Loucy (cell line): ENCODE measurements at regions not wholly inside any gene's neighbourhood (a gene's known extent, or its start where the extent isn't known, plus 50 kb on each side); places are given as distances from the start of the nearest gene placed in this dataset.

Experiments
- H2AFZ ChIP-seq: fragments of 200-600 bp; sonication (generic); 2 replicates; pipeline ENCODE4 v1.6.0; 2016; ENCODE audit warnings: antibody characterized with exemption, mild to moderate bottlenecking, low read length, moderate library complexity
- H3F3A ChIP-seq: fragments of 200-600 bp; 2 replicates; pipeline ENCODE4 v1.6.0; 2016; ENCODE audit warnings: antibody characterized with exemption, low read depth, mild to moderate bottlenecking
- H3K27me3 ChIP-seq: fragments of 200-600 bp; sonication (generic); 2 replicates; pipeline ENCODE4 v1.6.1; 2014; ENCODE audit warnings: low read length, mild to moderate bottlenecking; ENCODE audit not compliant: insufficient read depth, poor library complexity, severe bottlenecking
- H3K36me3 ChIP-seq: fragments of 200-600 bp; sonication (generic); 2 replicates; pipeline ENCODE4 v1.6.1; 2016; ENCODE audit warnings: low read length; ENCODE audit not compliant: insufficient read depth
- H3K4me1 ChIP-seq: fragments of 200-600 bp; sonication (generic); 2 replicates; pipeline ENCODE4 v1.5.1; 2014; ENCODE audit warnings: low read length, mild to moderate bottlenecking; ENCODE audit not compliant: insufficient read depth, poor library complexity, severe bottlenecking
- H3K4me2 ChIP-seq: fragments of 200-600 bp; sonication (generic); 2 replicates; pipeline ENCODE4 v1.6.0; 2014; ENCODE audit warnings: antibody characterized with exemption, low read length, low read depth, mild to moderate bottlenecking; ENCODE audit not compliant: poor library complexity, severe bottlenecking
- H3K4me3 ChIP-seq: fragments of 200-600 bp; sonication (generic); 2 replicates; pipeline ENCODE4 v1.5.1; 2014; ENCODE audit warnings: low read length, mild to moderate bottlenecking, mixed read lengths; ENCODE audit not compliant: poor library complexity, severe bottlenecking
- H3K79me2 ChIP-seq: fragments of 200-600 bp; sonication (generic); 2 replicates; pipeline ENCODE4 v1.6.1; 2014; ENCODE audit warnings: low read length; ENCODE audit not compliant: insufficient read depth
- H3K9ac ChIP-seq: fragments of 200-600 bp; sonication (generic); 2 replicates; pipeline ENCODE4 v1.6.0; 2014; ENCODE audit warnings: mild to moderate bottlenecking, low read depth, low read length, moderate library complexity; ENCODE audit not compliant: poor library complexity, severe bottlenecking
- H3K9me2 ChIP-seq: fragments of 200-600 bp; sonication (generic); replicated peaks from 2 replicates; pipeline ENCODE4 v1.6.1; 2016; ENCODE audit warnings: low read depth, low read length, mixed read lengths
- H3K9me3 ChIP-seq: fragments of 200-600 bp; sonication (generic); 2 replicates; pipeline ENCODE4 v1.6.1; 2014; ENCODE audit warnings: mild to moderate bottlenecking, antibody characterized with exemption, low read length, low read depth; ENCODE audit not compliant: insufficient read depth
- H4K20me1 ChIP-seq: fragments of 200-600 bp; sonication (generic); 2 replicates; pipeline ENCODE4 v1.6.0; 2014; ENCODE audit warnings: antibody characterized with exemption, low read length, mild to moderate bottlenecking; ENCODE audit not compliant: insufficient read depth, poor library complexity, severe bottlenecking
- CTCF ChIP-seq: fragments of 200-600 bp; sonication (generic); conservative IDR thresholded peaks from 2 replicates; pipeline ENCODE4 v1.5.1; 2014; ENCODE audit warnings: mild to moderate bottlenecking, antibody characterized with exemption, low read length
- EZH2phosphoT487 ChIP-seq: fragments of 200-600 bp; IDR thresholded peaks from 2 replicates; pipeline ENCODE4 v1.6.1; 2018; ENCODE audit warnings: antibody characterized with exemption, mild to moderate bottlenecking, moderate library complexity, borderline replicate concordance

- no peak overlapping the region for H2AFZ ChIP-seq
- no peaks in the 10 kb centered on the region for H3F3A ChIP-seq
- no peaks in the 10 kb centered on the region for H3K27me3 ChIP-seq
- no peak overlapping the region for H3K9ac ChIP-seq
- no peaks in the 10 kb centered on the region for H3K9me3 ChIP-seq
- no peaks in the 10 kb centered on the region for H4K20me1 ChIP-seq
- H3K4me2 ChIP-seq: no peak overlapping the region
- no peak overlapping the region for H3K4me3 ChIP-seq
- H3K79me2 ChIP-seq: no peaks in the 10 kb centered on the region
- no peak for TF ChIP-seq EZH2phosphoT487
- TF ChIP-seq CTCF: no peak
- H3K9me2 ChIP-seq: 0 out of 2 replicates have a peak, but pooled peaks cover 3% of the 10 kb centered on the region
- no peaks in the 10 kb centered on the region for H3K36me3 ChIP-seq
- no peaks in the 10 kb centered on the region for H3K4me1 ChIP-seq
Observed at GRCh38 chr17:68709461-68709860, 108.3 kb upstream of the FAM20A start.

GRCh38 chr17:68707031-68707430 lies 105.9 kb upstream of the FAM20A start:
- H3K4me3 ChIP-seq: no peak overlapping the region
- no peak overlapping the region for H3K4me2 ChIP-seq
- H3K9me3 ChIP-seq: no peaks in the 10 kb centered on the region
- no peak for TF ChIP-seq CTCF
- no peak for TF ChIP-seq EZH2phosphoT487
- no peak overlapping the region for H3K9ac ChIP-seq
- H4K20me1 ChIP-seq: no peaks in the 10 kb centered on the region
- no peak overlapping the region for H2AFZ ChIP-seq
- no peaks in the 10 kb centered on the region for H3K4me1 ChIP-seq
- no peaks in the 10 kb centered on the region for H3K36me3 ChIP-seq
- no peaks in the 10 kb centered on the region for H3F3A ChIP-seq
- H3K9me2 ChIP-seq: no peaks in the 10 kb centered on the region
- no peaks in the 10 kb centered on the region for H3K79me2 ChIP-seq
- no peaks in the 10 kb centered on the region for H3K27me3 ChIP-seq

- H3K36me3 ChIP-seq: no peaks in the 10 kb centered on the region
- no peak overlapping the region for H3K4me3 ChIP-seq
Observed at GRCh38 chr17:68706356-68706920, 105.3 kb upstream of the FAM20A start.

More at GRCh38 chr17:68706356-68706920, 105.3 kb upstream of the FAM20A start:
- Histone ChIP-seq H3F3A (no peaks in the 10 kb centered on the region), H3K9ac (no peak overlapping the region), H4K20me1 (no peaks in the 10 kb centered on the region), H3K9me3 (no peaks in the 10 kb centered on the region), H3K79me2 (no peaks in the 10 kb centered on the region), H3K4me1 (no peaks in the 10 kb centered on the region), H3K27me3 (no peaks in the 10 kb centered on the region), H2AFZ (no peak overlapping the region), H3K9me2 (no peaks in the 10 kb centered on the region), H3K4me2 (no peak overlapping the region)
- TF ChIP-seq EZH2phosphoT487: no peak
- no peak for TF ChIP-seq CTCF
